ENCODE measurements at regions not wholly inside any gene's neighbourhood (a gene's known extent, or its start where the extent isn't known, plus 50 kb on each side); places are given as distances from the start of the nearest gene placed in this dataset.

- Histone ChIP-seq H3K4me1 (ENCODE audit: control insufficient read depth in 2 of 2, insufficient read depth in 2 of 2, low read length in 2 of 2) (no peaks in the 10 kb centered on the region), H4K20me1 (ENCODE audit: control insufficient read depth, insufficient read depth, low read length, poor library complexity, severe bottlenecking) (no peaks in the 10 kb centered on the region), H2AFZ (ENCODE audit: insufficient read depth, low read depth, low read length, poor library complexity, severe bottlenecking) (no peak overlapping the region), H3K9me3 (ENCODE audit: control extremely low read depth in 1 of 3, control insufficient read depth in 2 of 3, insufficient read depth in 1 of 3, low read length in 2 of 3) (no peaks in the 10 kb centered on the region), H3K4me2 (replicated peaks; ENCODE audit: low read depth, low read length, poor library complexity, severe bottlenecking) (no peak overlapping the region), H3K36me3 (replicated peaks in 1 of 2; ENCODE audit: control extremely low read depth in 1 of 2, control insufficient read depth in 1 of 2, extremely low read depth in 1 of 2, insufficient read depth in 2 of 2, low read length in 1 of 2) (no peaks in the 10 kb centered on the region), H3K27ac (ENCODE audit: low read length in 2 of 2) (no peak overlapping the region), H3K27me3 (replicated peaks in 1 of 4; ENCODE audit: control extremely low read depth in 1 of 4, control insufficient read depth in 3 of 4, insufficient read depth in 4 of 4, low read length in 3 of 4) (no peaks in the 10 kb centered on the region), H3K79me2 (ENCODE audit: control insufficient read depth, insufficient read depth, low read length) (no peaks in the 10 kb centered on the region), H3K9ac (ENCODE audit: low read length) (no peak overlapping the region), H3K4me3 (ENCODE audit: control extremely low read depth in 1 of 5, extremely low read depth in 1 of 5, insufficient read depth in 1 of 5, low read depth in 2 of 5, low read length in 4 of 5) (no peak overlapping the region)
- ChIA-PET CTCF (no interaction called here), POLR2A (no interaction called here)
- H3K27ac Mint-ChIP-seq, result no peak overlapping the region
- TF ChIP-seq CTCF (IDR thresholded peaks at IDR 0.05) (no peak), EZH2 (IDR thresholded peaks at IDR 0.05; ENCODE audit: borderline replicate concordance, insufficient read depth, low read depth, low read length, poor library complexity, severe bottlenecking) (no peak)
- ATAC-seq (ENCODE audit: low read depth) (no peak), DNase-seq (no peak)
- peaks cover 4% of the 10 kb centered on the region for H3K27me3 Mint-ChIP-seq
- no peak overlapping the region for H3K4me3 Mint-ChIP-seq
- no peaks in the 10 kb centered on the region for H3K9me3 Mint-ChIP-seq (ENCODE audit: insufficient read depth)
- no peaks in the 10 kb centered on the region for H3K4me1 Mint-ChIP-seq
- WGBS (ENCODE audit: insufficient coverage), result 100% methylated on average over 1 of the region's 2 CpGs
- intact Hi-C loops (cut with micrococcal nuclease), result no loop called here
Observed at GRCh38 chr10:29751240-29751639, 116.5 kb upstream of the SVIL start.

GRCh38 chr10:29749150-29749549 lies 114.4 kb upstream of the SVIL start:
- ChIA-PET POLR2A (no interaction called here), CTCF (no interaction called here)
- Mint-ChIP-seq H3K4me3 (no peak overlapping the region), H3K9me3 (ENCODE audit: insufficient read depth) (no peaks in the 10 kb centered on the region), H3K27ac (no peak overlapping the region), H3K27me3 (peaks cover 4% of the 10 kb centered on the region), H3K4me1 (no peaks in the 10 kb centered on the region)
- intact Hi-C loops (cut with micrococcal nuclease), result no loop called here
- Histone ChIP-seq H3K9ac (ENCODE audit: low read length) (no peak overlapping the region), H4K20me1 (ENCODE audit: control insufficient read depth, insufficient read depth, low read length, poor library complexity, severe bottlenecking) (no peaks in the 10 kb centered on the region), H3K4me3 (ENCODE audit: control extremely low read depth in 1 of 5, extremely low read depth in 1 of 5, insufficient read depth in 1 of 5, low read depth in 2 of 5, low read length in 4 of 5) (no peak overlapping the region), H3K36me3 (replicated peaks in 1 of 2; ENCODE audit: control extremely low read depth in 1 of 2, control insufficient read depth in 1 of 2, extremely low read depth in 1 of 2, insufficient read depth in 2 of 2, low read length in 1 of 2) (no peaks in the 10 kb centered on the region), H3K4me1 (ENCODE audit: control insufficient read depth in 2 of 2, insufficient read depth in 2 of 2, low read length in 2 of 2) (no peaks in the 10 kb centered on the region), H3K4me2 (replicated peaks; ENCODE audit: low read depth, low read length, poor library complexity, severe bottlenecking) (no peak overlapping the region), H3K9me3 (ENCODE audit: control extremely low read depth in 1 of 3, control insufficient read depth in 2 of 3, insufficient read depth in 1 of 3, low read length in 2 of 3) (no peaks in the 10 kb centered on the region), H3K27me3 (replicated peaks in 1 of 4; ENCODE audit: control extremely low read depth in 1 of 4, control insufficient read depth in 3 of 4, insufficient read depth in 4 of 4, low read length in 3 of 4) (no peaks in the 10 kb centered on the region), H3K27ac (ENCODE audit: low read length in 2 of 2) (no peak overlapping the region), H3K79me2 (ENCODE audit: control insufficient read depth, insufficient read depth, low read length) (no peaks in the 10 kb centered on the region), H2AFZ (ENCODE audit: insufficient read depth, low read depth, low read length, poor library complexity, severe bottlenecking) (no peak overlapping the region)
- WGBS (ENCODE audit: insufficient coverage), result no CpG with 5 or more reads among the region's 3 CpGs
- ATAC-seq (ENCODE audit: low read depth), result no peak
- TF ChIP-seq CTCF (IDR thresholded peaks at IDR 0.05) (no peak), EZH2 (IDR thresholded peaks at IDR 0.05; ENCODE audit: borderline replicate concordance, insufficient read depth, low read depth, low read length, poor library complexity, severe bottlenecking) (no peak)
- DNase-seq, result no peak

All from B cell (primary cell).